DMS53 treated with DMSO at 0.1 percent for 48 hours (cell line): ENCODE measurements at regions not wholly inside any gene's neighbourhood (a gene's known extent, or its start where the extent isn't known, plus 50 kb on each side); places are given as distances from the start of the nearest gene placed in this dataset.
"Not testable (repeated sequence)": the region's sequence is repeated elsewhere in the genome, so short reads cannot be mapped to it uniquely, and the experiment has no call there.

Experiments
- DNase-seq: peaks from one replicate; lab custom pipeline; 2025; ENCODE audit not compliant: unreplicated experiment; lab: John Stamatoyannopoulos, UW

- DNase-seq = no peak
Observed at GRCh38 chr3:159672728-159673688, 315.6 kb upstream of the IL12A start.

GRCh38 chr3:159674583-159674982 is 314.1 kb upstream of the IL12A start:
- no peak for DNase-seq

- no peak for DNase-seq
Observed at GRCh38 chr3:159675285-159675684, 313.4 kb upstream of the IL12A start.

- DNase-seq = no peak
Observed at GRCh38 chr3:159679900-159680299, 308.7 kb upstream of the IL12A start.

- not testable (repeated sequence) for DNase-seq
Observed at GRCh38 chr3:159681717-159682116, 306.9 kb upstream of the IL12A start.

GRCh38 chr3:159685801-159686200 is 302.8 kb upstream of the IL12A start:
- DNase-seq = no peak

- DNase-seq = no peak
Observed at GRCh38 chr3:159693226-159693625, 295.4 kb upstream of the IL12A start.

GRCh38 chr3:159711560-159712333 is 276.9 kb upstream of the IL12A start:
- no peak for DNase-seq

GRCh38 chr3:159721324-159721723 is 267.3 kb upstream of the IL12A start:
- no peak for DNase-seq

GRCh38 chr3:159723295-159723694 is 265.3 kb upstream of the IL12A start:
- DNase-seq = no peak

- no peak for DNase-seq
Observed at GRCh38 chr3:159724627-159725026, 264.0 kb upstream of the IL12A start.

GRCh38 chr3:159726231-159726964 is 262.2 kb upstream of the IL12A start:
- no peak for DNase-seq

GRCh38 chr3:159727506-159727905 is 261.1 kb upstream of the IL12A start:
- no peak for DNase-seq

GRCh38 chr3:159731254-159731653 is 257.4 kb upstream of the IL12A start:
- no peak for DNase-seq

GRCh38 chr3:159732172-159733111 is 256.2 kb upstream of the IL12A start:
- no peak for DNase-seq

GRCh38 chr3:159733194-159733860 is 255.3 kb upstream of the IL12A start:
- no peak for DNase-seq

GRCh38 chr3:159734681-159735080 is 254.0 kb upstream of the IL12A start:
- no peak for DNase-seq

GRCh38 chr3:159739166-159739565 is 249.5 kb upstream of the IL12A start:
- DNase-seq = no peak

- no peak for DNase-seq
Observed at GRCh38 chr3:159739969-159740368, 248.7 kb upstream of the IL12A start.

GRCh38 chr3:159741281-159741680 is 247.4 kb upstream of the IL12A start:
- no peak for DNase-seq
